NCI-H2107 (cell line): ENCODE measurements at regions not wholly inside any gene's neighbourhood (a gene's known extent, or its start where the extent isn't known, plus 50 kb on each side); places are given as distances from the start of the nearest gene placed in this dataset.
"Not testable (repeated sequence)": the region's sequence is repeated elsewhere in the genome, so short reads cannot be mapped to it uniquely, and the experiment has no call there.

ENCODE experiments used
- DNase-seq: peaks from one replicate; lab custom pipeline; 2025; lab: John Stamatoyannopoulos, UW

DNA sequence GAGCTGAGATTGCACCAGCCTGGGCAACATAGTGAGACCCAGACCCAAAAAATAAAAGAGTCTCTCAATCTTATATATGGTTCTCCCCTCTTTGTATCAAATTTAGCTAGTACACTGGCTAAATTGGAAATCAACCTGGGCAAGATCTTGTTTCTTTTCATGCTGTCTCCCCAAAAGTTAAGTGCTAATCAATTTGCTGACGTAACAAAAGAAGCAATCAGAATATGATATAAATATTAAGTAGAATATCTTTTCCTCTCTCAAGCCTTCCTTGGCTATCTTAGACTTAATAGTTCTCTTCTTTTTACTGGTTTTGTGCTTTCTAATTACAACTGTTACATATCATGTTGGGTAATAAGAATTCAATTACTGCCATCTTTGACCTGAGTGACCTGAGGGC, 258.9 kb downstream of the KCNRG start:
- no peak for DNase-seq

DNA sequence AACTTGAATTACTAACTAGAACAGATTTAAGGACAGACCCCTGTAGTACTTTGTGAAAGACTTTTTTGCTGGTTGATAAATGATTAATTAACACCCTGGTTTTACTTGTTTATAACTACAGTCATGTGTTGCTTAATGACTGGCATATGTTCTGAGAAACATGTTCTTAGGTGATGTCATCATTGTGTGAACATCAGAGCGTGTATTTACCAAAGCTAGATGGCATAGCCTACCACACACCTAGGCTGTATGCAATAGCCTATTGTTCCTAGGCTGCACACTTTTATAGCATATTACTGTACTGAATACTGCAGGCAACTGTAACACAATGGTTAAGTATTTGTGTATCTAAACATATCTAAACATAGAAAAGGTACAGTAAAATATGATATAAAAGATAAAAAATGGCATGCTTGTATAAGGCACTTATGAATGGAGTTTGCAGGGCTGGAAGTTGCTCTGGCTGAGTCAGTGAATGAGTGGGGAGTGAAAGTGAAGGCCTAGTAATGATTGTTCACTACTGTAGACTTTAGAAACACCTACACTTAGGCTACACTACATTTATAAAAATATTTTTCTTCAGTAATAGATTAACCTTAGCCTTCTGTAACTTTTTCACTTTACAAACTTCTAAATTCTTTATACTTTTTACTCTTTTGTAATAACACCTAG, 260.3 kb downstream of the KCNRG start:
- no peak for DNase-seq

DNA sequence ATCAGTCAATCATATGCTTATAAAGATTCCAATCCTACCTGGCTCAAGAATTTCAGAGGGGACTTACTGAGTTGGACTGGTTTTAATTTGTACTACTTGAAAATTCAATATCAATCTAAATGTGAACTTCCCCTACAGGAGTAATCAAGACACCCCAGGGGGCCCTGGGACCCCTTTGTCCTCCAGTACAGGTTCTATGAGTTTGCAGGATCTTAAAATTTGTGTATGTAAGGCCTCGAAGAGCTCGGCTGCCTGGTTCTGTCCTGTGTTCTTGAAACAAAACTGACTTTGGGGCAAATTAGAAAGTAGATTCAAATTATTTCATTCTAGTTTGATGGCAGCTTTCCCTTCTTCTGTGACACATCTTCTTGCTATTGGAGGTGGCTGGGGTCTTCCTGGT, 261.3 kb downstream of the KCNRG start:
- DNase-seq: no peak

DNA sequence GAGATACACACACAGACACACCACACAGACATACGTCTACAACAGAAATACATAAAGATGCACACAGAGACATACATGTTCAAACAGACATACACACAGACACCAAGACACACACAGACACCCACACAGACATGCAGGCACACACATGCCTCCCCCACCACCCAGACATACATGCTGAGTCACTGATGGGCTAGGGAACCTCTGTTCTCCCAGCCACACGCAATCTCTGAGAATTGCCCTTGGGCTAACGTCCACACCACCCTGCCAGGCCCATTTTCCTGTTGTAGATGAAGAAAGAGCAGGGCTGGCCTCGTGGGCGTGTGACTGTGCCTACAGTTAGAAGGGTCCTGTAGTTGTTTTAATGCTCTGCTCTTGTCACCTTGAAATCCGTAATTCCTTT, 261.9 kb downstream of the KCNRG start:
- DNase-seq: no peak

DNA sequence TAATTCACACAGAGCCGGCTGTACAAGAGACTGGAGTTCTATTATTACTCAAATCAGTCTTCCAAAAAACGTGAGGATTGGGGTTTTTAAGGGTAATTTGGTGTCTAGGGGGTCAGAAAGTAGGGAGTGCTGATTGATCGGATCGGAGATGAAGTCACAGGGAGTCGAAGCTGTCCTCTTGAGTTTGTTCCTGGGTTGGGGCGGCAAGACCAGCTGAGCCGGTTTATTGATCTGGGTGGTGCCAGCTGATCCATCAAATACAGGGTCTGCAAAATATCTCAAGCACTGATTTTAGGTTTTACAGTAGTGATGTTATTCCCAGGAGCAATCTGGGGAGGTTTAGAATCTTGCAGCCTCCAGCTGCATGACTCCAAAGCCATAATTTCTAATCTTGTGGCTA, 262.7 kb downstream of the KCNRG start:
- no peak for DNase-seq

DNA sequence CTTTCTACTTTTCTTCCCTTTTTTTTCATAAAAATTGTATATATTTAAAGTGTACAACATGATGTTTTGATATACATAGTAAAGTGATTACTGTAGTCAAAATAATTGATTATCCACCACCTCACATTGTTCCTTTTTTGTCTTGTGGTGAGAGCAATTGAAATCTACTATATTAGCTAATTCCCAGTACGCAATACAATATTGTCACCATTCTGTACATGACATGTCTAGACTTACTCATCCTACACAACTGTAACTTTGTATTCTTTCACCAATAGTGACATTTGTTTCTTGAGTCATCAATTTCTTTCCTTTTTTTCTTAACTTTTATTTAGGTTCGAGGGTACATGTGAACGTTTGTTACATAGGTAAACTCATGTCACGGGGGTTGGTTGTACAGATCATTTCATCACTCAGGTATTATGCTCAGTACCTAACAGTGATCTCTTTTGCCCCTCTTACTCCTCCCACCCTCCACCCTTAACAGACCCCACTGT, 265.2 kb downstream of the KCNRG start:
- DNase-seq: no peak

DNA sequence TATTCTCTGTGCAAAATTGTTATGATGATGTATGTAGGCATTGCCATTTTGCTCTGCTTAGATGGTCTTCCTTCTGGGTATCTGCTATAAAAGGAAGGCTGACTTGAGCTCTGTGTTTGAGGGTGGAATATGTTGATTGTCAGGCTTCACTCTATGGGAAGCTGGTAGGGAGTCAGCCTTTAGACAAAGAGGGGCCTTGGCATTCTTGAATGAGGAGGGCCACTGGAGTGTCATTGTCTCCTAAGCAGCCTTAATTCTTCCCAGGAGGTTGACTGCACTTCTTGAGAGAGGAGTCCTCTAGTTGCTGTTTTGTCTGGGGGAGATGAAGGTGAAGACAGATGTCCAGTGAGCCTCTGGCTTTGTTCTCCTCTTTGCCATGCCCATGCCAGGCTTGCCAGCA, 266.8 kb downstream of the KCNRG start:
- DNase-seq: no peak

DNA sequence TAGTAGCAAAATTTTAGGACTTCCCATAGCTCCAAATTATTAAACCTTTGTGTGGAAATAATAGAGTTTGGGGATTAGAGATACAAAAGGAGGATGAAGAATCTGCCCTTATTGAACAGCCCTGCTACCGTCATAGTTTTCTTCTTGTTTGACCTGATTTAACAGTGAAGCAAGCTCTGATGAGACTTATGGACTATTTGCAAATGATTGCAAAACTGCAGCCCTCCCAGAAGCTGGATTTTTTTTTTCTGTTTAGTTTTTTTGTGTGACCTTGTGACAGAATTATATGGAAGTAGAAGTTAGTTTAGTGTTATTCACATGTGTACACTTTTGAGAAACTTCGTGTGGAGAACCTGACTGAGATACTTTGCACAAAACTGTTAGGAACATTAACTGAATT, 267.8 kb downstream of the KCNRG start:
- DNase-seq: no peak

DNA sequence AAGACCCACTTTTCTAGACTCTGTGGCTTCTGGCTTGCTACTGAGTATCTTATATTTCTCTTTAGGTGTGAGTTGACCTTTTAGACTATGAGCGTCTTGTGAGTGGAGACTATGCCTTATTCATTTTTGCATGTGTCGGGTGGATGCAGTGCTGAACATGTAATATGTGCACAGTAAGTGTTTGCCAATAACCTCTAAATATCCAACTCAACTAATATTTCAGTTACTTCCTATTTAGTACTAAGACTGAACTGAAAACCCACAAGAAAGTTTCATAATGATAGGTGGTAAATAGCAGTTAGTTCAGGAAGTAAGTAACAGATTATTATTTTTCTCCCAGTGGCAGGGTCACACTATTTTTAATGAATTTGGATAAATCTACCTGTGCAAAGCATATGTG, 269.3 kb downstream of the KCNRG start:
- DNase-seq: no peak

DNA sequence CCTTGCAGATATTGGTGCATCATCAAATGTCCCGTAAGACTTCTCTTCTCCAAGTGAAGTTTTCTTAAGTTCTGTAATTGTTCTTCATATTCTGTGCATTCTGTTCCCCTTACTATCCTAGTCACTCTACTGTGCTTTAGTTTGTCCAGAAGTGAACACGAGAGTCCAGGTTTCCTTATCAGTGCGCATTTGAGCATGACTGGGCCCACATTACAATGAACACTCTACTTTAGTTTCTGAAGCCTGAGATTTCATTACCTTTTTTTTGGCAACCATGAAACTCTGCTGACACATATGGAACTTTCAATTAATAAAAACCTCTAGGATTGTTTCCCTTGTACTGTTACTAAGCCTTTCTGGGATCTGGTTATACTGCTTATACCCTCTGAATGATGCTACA, 270.0 kb downstream of the KCNRG start:
- DNase-seq: no peak

DNA sequence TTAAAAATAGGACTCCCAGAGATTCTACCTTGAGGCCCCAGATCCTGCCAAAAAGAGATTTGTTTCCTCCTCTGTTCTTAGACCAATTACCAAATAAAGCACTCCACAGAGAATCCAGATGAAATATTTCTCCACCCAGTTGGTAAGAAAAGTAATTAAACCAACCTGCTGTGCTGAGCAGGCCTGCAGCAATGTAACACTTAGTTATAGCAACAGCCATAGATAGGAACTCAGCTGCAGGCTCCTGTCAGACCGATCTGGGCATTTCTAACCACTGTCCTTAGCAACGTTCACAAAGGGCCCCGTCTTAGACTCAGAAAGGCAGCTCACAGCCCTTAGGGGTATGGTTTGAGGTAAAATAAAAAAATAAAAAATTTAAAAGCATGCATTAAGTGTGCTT, 271.1 kb downstream of the KCNRG start:
- no peak for DNase-seq

DNA sequence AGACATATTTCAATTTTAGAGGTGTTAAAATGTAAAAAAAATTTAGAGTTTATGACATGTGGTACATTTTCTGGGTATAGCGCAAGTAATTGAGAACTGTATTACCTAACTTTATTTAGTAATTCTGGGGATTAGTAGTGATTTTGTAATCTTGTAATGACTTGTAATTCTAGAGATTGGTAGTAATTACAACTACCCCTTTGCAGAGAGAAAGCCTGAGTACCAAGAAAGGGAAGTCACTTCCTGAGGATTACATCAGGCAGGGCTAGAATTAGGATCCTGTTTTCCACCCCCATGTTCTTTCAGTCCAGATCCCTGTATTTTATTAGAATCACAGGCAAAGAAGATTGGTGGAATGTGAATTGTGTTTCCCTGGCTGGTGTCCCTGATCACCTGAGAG, 274.9 kb downstream of the KCNRG start:
- DNase-seq: no peak

DNA sequence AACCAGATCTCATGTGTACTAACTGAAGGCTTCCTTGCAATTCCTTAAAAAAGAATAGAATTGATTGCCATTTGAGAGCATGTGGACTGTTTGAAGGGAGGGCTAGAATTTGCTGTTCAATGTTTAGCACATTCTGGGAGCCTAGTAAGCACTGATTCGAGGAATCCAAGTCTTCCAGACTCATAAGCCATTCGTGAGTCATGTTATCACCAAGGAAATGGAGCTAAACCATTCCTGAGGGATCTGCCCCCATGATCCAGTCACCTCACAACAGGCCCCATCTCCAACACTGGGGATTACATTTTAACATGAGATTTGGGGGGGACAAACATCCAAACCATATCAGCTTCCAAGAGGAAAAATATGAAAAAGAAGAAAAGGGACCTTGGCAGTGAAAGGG, 276.4 kb downstream of the KCNRG start:
- no peak for DNase-seq

DNA sequence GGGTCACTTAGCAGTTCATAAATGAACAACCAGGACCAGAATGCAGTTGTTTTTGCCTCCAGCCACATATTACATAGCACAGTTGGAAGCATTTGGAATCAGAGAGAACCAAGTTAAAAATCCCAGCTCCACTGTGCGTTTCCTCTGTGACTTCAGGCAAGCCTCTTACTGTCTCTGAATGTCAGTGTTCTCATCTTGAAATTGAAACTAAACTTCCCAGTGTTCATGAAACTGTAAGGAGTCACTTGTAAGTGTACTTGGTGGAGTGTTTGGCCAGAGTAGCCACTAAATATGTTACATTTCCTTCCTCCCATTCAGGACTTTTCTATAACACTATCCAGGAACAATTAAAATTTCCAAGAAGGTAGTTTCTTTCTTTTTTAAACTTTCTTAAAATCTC, 276.8 kb downstream of the KCNRG start:
- no peak for DNase-seq

DNA sequence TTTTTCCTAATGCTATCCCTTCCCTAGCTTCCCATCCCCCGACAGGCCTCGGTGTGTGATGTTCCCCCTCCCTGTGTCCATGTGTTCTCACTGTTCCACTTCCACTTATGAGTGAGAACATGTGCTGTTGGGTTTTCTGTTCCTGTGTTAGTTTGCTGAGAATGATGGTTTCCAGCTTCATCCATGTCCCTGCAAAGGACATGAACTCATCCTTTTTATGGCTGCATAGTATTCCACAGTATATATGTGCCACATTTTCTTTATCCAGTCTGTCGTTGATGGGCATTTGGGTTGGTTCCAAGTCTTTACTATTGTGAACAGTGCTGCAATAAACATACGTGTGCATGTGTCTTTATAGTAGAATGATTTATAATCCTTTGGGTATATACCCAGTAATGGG, 279.2 kb downstream of the KCNRG start:
- DNase-seq: not testable (repeated sequence)

DNA sequence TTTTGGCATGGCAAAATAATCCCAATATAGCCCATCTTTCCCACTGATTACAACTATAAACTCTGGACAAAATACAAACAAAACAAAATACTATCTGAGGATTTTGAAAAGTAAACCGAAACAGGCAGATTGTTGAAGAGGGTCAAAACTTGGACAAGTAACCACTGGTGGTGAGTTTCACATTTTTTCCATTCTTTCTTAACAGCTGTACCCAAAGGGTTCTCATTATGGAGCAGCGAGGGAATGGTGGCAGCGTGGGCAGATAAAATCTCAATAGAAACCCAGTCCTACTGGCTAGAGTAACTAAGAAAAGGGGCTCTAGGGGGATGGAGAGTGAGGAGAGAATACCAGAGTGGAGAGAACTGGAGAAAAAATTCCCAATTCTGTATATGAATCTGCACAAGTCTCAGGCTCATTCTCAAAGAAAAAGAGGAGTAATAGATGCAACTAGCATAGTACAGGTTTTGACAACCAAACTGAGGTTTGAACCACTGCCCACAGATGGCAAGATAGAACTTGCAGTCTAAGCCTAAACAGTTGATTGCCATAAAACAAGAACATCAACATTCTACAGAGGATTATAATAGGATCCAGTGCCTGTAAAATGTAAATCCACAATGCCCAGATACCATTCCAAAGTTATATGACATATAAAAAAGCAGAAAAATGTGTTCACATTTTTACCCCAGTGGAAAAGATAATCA, 284.5 kb downstream of the KCNRG start:
- no peak for DNase-seq

DNA sequence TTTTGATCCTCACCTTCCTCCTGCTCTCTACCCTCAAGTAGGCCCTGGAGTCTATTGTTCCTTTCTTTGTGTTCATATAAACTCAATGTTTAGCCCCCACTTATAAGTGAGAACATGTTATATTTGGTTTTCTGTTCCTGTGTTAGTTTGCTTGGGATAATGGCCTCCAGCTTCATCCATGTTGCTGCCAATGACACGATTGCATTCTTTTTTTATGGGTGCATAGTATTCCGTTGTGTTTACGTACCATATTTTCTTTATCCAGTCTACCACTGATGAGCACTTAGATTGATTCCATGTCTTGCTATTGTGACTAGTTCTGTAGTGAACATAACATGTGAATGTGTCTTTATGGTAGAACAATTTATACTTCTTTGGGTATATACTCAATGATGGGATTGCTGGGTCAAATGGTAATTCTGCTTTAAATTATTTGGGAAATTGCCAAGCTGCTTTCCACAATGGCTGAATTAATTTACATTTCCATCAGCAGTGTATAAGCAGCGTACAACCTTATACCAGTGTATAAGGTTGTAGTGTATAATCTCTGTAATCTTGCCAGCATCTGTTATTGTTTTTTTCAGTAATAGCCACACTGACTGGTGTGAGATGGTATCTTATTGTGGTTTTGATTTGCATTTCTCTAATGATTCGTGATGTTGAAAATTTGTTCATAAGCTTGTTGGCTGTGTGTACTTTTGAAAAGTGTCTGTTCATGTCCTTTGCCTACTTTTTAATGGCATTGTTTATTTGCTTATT, 288.9 kb downstream of the KCNRG start:
- DNase-seq: no peak

DNA sequence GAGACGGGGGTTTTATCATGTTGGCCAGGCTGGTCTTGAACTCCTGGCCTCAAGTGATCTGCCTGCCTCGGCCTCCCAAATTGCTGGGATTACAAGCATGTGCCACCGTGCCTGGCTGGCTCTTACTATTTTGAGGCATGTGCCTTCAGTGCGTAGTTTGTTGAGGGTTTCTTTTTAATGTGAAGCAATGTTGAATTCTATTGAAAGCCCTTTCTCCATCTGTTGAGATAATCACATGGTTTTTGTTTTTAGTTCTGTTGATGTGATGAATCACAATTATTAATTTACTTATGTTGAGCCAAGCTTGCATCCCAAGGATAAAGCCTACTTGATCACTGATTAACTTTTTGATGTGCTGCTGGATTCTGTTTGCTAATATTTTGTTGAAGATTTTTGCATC, 290.9 kb downstream of the KCNRG start:
- no peak for DNase-seq

DNA sequence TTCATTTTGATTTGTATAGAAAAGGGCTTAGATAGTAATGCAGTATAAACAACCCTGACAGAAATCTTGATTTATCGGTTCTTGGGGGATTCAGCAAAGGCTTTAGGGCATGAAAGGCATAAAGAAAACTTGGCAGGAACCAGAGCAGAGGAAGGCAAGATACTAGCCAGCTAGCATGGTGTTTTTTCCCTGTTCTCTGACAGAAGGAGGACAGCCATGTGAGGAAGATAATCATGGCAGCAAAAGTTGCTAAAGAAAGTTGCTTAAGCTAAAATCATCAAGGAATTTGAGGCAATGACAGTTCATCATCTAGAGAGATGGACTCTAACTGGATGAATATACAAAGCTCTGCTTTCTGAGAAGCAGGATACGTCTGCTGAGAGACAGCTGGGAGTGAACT, 294.1 kb downstream of the KCNRG start:
- no peak for DNase-seq

DNA sequence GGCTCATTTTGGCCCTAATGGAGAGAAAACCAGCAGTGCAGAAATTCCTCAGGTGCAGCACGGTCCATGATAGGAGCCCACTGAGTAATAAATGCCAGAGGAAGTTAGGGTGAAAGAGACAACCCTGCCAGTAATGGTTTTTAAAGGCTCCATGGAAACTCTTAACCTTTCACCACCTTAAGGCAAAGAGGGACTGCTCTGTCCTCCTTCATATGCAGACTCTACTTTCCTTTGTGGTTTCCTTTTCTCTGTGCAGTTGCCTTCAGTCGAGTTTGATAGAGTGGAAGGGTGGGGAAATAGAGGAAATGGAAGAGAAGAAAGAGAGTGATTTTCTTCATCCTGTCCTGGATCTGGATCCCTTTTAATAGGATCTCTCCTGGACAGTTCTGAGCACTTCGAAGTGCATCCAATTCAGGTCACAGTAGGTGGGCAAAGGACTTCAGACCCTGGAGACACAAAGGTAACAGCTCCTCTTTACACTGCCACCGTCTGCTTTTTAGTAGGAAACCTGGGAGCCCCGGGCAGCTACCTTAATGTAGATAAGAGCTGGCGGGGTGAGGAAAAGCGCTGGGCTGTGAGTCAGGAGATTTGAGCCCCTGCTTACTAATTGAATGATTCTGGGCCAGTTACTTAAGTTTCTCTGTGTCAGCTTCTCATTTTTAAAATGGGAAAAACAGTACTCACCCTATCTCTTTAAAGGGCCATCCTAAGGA, 294.8 kb downstream of the KCNRG start:
- DNase-seq: no peak

DNA sequence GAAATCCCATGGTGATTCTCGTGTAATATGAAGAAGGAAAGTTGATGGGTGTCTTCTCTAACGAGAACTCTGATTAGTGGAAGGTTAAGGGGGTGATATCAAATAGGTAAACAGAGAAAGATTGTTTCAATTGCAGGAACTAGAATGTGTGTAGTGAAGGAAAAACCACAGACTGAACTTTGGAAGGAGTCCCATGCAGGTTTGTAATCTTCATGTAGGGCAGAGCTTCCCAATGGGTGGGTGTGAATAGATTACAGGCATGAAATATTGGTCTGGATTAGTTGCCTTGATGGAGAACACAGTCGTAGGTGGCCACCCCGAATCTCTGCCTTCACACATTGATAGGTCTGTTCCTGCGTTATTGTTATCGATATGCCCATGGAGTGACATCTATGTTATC, 295.5 kb downstream of the KCNRG start:
- DNase-seq: no peak

DNA sequence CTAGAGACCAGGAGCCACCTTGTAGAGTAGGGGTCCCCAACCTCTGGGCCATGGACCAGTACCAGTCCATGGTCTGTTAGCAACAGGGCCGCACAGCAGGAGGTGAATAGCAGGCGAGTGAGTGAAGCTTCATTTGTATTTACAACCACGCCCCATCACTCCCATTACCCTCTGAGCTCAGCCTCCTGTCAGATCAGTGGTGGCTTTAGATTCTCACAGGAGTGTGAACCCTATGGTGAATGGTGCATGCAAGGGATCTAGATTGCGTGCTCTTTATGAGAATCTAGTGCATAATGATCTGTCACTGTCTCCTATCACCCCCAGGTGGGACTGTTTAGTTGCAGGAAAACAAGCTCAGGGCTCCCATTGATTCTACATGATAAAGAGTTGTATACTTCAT, 303.6 kb downstream of the KCNRG start:
- no peak for DNase-seq
